ENCODE measurements at regions not wholly inside any gene's neighbourhood (a gene's known extent, or its start where the extent isn't known, plus 50 kb on each side); places are given as distances from the start of the nearest gene placed in this dataset.

DNA sequence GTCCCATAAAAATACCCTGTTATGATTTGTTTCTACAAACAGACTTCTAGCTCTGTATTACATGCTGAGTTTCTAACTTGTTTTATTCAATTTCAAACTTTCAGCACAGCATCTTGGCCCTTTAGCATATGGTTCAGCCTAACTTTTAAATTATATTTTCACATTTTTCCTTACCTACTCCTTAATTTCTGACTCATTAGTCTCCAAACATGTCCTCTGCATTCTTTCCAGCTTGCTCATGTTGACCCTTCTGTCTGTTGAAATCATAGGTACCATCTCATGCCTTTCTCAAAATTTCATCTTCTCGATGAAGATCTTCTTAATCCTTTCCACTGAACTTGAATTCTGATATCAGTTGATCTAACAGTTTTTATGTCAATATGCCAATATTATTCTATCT lies 200.9 kb upstream of the RIOK2 start:
- FAIRE-seq (no peak), DNase-seq (ENCODE audit: insufficient read length, low spot score) (no peak)
- TF ChIP-seq, protein P1, sequence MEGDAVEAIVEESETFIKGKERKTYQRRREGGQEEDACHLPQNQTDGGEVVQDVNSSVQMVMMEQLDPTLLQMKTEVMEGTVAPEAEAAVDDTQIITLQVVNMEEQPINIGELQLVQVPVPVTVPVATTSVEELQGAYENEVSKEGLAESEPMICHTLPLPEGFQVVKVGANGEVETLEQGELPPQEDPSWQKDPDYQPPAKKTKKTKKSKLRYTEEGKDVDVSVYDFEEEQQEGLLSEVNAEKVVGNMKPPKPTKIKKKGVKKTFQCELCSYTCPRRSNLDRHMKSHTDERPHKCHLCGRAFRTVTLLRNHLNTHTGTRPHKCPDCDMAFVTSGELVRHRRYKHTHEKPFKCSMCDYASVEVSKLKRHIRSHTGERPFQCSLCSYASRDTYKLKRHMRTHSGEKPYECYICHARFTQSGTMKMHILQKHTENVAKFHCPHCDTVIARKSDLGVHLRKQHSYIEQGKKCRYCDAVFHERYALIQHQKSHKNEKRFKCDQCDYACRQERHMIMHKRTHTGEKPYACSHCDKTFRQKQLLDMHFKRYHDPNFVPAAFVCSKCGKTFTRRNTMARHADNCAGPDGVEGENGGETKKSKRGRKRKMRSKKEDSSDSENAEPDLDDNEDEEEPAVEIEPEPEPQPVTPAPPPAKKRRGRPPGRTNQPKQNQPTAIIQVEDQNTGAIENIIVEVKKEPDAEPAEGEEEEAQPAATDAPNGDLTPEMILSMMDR (IDR thresholded peaks at IDR 0.05; ENCODE audit: insufficient read depth, missing control alignments), result no peak

DNA sequence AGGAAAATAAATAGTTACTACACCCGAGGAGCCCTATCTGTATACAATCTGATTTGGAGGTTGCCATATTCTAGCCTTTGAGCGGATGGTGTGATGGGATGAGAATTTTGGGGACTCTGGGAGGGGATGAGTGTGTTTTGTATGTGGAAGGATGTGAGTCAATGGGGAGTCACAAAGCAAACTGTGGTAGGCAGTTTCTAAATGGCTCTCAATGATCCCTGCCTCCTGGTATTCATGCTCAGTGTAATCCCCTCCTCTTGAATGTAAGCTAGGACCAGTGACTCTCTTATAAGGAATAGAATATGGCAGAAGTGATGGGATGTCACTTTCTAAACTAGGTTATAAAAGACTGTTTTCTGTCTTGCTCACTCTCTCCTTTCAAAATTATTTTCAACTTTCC lies 205.7 kb upstream of the RIOK2 start:
- TF ChIP-seq, protein P1 (IDR thresholded peaks at IDR 0.05; ENCODE audit: insufficient read depth, missing control alignments), result no peak
- FAIRE-seq (no peak), DNase-seq (ENCODE audit: insufficient read length, low spot score) (no peak)

DNA sequence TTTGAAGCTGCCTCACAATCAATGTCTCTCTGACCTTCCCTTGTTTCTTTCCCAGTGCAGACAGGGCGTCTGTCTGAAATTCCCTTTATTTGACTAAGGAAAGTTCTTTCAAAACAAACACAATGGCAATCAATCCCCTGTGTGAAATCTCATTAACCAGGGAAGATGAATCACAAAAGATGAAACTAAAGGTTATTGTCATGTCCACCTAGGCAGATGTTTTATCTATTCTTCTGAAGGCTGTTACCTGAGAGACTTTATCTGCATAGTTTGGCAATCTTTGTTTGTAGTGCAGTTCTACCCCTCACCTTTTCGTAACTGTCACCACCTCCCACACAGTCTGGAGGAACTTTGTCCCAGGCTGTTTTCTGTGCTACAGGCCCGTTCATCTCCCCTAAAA lies 217.5 kb upstream of the RIOK2 start:
- FAIRE-seq (no peak), DNase-seq (ENCODE audit: insufficient read length, low spot score) (no peak)
- TF ChIP-seq, protein P1 (IDR thresholded peaks at IDR 0.05; ENCODE audit: insufficient read depth, missing control alignments), result no peak

DNA sequence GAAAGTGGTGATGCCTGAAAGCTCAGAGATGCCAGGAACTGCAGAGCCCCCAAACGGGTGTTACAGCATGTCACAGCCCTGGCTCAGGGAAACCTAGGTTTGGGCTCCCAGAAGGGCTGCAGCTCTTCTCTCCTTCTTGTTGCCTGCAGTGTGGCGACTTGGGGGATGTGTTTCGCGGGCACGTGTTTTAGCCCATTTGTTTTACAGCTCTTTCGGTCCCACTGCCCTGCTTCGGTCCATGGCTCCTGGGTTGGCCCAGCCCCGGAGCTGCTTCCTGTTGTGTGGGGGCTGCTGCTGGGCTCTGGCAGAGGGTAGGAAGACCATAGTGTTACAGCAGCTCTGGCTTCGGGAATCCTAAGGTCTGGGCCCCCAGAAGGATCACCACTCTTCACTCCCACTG lies 222.9 kb upstream of the RIOK2 start:
- TF ChIP-seq, protein P1 (IDR thresholded peaks at IDR 0.05; ENCODE audit: insufficient read depth, missing control alignments), result no peak
- DNase-seq (ENCODE audit: insufficient read length, low spot score), result no peak
- FAIRE-seq, result no peak

DNA sequence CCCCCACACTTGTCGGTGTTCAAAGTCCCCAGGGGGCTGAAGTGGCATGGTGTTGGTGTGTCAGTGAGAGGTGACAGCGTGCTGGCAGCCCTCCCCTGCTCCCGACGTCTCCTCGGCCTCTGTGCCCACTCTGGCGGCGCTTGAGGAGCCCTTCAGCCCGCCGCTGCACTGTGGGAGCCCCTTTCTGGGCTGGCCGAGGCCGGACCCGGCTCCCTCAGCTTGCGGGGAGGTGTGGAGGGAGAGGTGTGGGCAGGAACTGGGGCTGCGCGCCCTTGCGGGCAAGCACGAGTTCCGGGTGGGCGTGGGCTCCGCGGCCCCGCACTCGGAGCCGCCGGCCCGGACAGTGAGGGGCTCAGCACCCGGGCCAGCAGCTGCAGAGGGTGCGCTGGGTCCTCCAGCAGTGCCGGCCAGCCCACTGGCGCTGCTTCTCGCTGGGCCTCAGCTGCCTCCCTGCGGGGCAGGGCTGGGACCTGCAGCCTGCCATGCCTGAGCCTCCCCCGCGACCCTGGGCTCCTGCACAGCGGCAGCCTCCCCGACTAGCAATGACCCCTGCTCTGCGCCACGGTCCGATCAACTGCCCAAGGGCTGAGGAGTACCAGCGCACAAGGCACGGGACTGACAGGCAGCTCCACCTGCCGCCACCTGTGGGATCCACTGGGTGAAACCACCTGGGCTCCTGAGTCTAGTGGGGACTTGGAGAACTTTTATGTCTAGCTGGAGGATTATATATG lies 224.1 kb upstream of the RIOK2 start:
- no peak for DNase-seq (ENCODE audit: insufficient read length, low spot score)
- FAIRE-seq, result no peak
- TF ChIP-seq, protein P1 (IDR thresholded peaks at IDR 0.05; ENCODE audit: insufficient read depth, missing control alignments), result no peak

DNA sequence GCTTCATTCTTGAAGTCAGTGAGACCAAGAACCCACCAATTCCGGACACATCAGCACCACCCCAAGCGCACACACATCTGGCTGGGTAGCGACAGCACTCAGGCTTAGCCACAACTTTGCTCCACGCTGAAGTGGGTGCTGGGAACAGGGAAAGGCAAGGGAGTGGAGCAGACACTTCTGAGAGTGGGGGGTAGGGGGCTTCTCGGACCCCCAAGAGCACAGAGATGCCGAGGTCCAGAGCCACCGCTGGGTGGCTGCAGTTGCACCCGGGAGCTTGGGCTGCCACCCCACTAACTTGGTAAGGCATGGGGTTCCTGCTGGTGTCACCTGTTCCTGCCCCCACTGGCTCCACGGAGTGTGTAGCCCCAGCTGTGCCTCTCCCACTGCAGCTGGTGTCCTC lies 225.3 kb upstream of the RIOK2 start:
- no peak for DNase-seq (ENCODE audit: insufficient read length, low spot score)
- no peak for FAIRE-seq
- TF ChIP-seq, protein P1 (IDR thresholded peaks at IDR 0.05; ENCODE audit: insufficient read depth, missing control alignments), result no peak

DNA sequence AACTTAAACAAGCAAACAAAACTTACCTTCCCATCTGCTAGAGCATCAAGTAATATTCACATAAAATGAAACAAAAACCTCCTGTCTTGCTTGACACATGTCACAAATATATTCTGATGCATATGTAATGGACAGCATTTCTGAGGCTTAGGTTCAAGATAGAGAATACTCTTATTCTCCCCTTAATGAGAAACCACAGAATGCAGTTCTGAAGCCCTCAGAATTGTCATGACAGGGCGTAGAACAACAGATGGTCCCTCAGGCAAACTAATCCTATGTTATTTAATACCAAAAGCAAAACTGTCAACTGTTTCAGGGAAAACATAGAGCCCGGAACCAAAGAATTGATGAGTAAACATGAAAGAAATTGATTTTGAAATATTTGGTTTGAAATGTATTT lies 229.9 kb upstream of the RIOK2 start:
- FAIRE-seq, result peak; percentile 95
- DNase-seq (ENCODE audit: insufficient read length, low spot score), result no peak
- TF ChIP-seq, protein P1 (IDR thresholded peaks at IDR 0.05; ENCODE audit: insufficient read depth, missing control alignments), result no peak
